HCT116 (cell line): ENCODE measurements at regions not wholly inside any gene's neighbourhood (a gene's known extent, or its start where the extent isn't known, plus 50 kb on each side); places are given as distances from the start of the nearest gene placed in this dataset.

Source experiments
- ATAC-seq: fragments of 200-7000 bp; cut with Tn5 transposase; 2 replicates; pipeline ENCODE4 v1.9.1; 2020; ENCODE audit warnings: mild to moderate bottlenecking, moderate library complexity
- BruUV-seq: library from RNA; stranded (reverse); fragments of 400-500 nt; replicated peaks from 2 replicates; lab custom pipeline; 2021; lab: Mats Ljungman, UMichigan
- CTCF ChIA-PET: fragments of 300-600 bp; sonication (Branson Sonifier 250); formaldehyde crosslinking; loops from one replicate; lab custom pipeline; 2021; ENCODE audit warnings: antibody characterized with exemption; lab: Charles Lee
- POLR2A ChIA-PET: fragments of 300-600, 350-600 bp; sonication (Branson Sonifier 250); formaldehyde crosslinking; loops from one replicate; lab custom pipeline; 2021; ENCODE audit warnings: antibody characterized with exemption; lab: Charles Lee
- RAD21 ChIA-PET, 2 experiments: fragments of 300-600 bp; sonication (Branson Sonifier 250); formaldehyde crosslinking; loops; one replicate each; lab custom pipeline; 2023; ENCODE audit warnings: low total read pairs in 2 of 2; ENCODE audit not compliant: uncharacterized antibody in 2 of 2, unreplicated experiment in 2 of 2, low non-redundant PET in 1 of 2; lab: Charles Lee
- DNase-seq: peaks from one replicate; pipeline ENCODE4 v3.0.0-alpha.2; 2010; ENCODE audit warnings: low read depth, low spot score
- H2AFZ ChIP-seq: fragments of 200-600 bp; shearing (Covaris generic), sonication (generic); 2 replicates; pipeline ENCODE4 v1.6.1; 2017; ENCODE audit warnings: low read depth, mixed run types, mixed read lengths, antibody characterized with exemption, low read length; ENCODE audit not compliant: poor library complexity, severe bottlenecking
- H3K27ac ChIP-seq: 2 replicates; pipeline ENCODE4 v1.5.1; 2012; ENCODE audit warnings: low read depth, low read length
- H3K27me3 ChIP-seq: fragments of 200-600 bp; sonication (generic); 2 replicates; pipeline ENCODE4 v1.6.1; 2016; ENCODE audit warnings: mixed run types, low read length, mixed read lengths; ENCODE audit not compliant: insufficient read depth
- H3K36me3 ChIP-seq, 2 experiments: fragments of 200-500 bp in 1 of 2; fragments of 200-600 bp in 1 of 2; sonication (Bioruptor generic) in 1 of 2; sonication (generic) in 1 of 2; 2 replicates each; pipeline versions ENCODE4 v1.5.1 to v1.6.1; 2014 to 2016; ENCODE audit warnings: low read length in 2 of 2, inconsistent platforms in 1 of 2, mixed read lengths in 1 of 2, mixed run types in 1 of 2; ENCODE audit not compliant: insufficient read depth in 2 of 2, control insufficient read depth in 1 of 2
- H3K4me1 ChIP-seq, 2 experiments: fragments of 200-600 bp in 1 of 2; sonication (generic) in 1 of 2; 2 replicates each; pipeline versions ENCODE4 v1.5.1 to v1.6.1; 2012 to 2017; ENCODE audit warnings: low read length in 2 of 2, inconsistent platforms in 1 of 2, mild to moderate bottlenecking in 1 of 2, mixed read lengths in 1 of 2, mixed run types in 1 of 2, moderate library complexity in 1 of 2; ENCODE audit not compliant: insufficient read depth in 2 of 2, control insufficient read depth in 1 of 2
- H3K4me2 ChIP-seq: fragments of 200-600 bp; sonication (generic); 2 replicates; pipeline ENCODE4 v1.6.1; 2017; ENCODE audit warnings: mixed run types, low read length, mixed read lengths
- H3K4me3 ChIP-seq, 2 experiments: fragments of 200-600 bp in 1 of 2; sonication (generic) in 1 of 2; replicated peaks in 1 of 2; 2 replicates each; pipeline ENCODE4 v1.5.1; 2011 to 2016; ENCODE audit warnings: low read length in 2 of 2, control low read depth in 1 of 2, low read depth in 1 of 2, mild to moderate bottlenecking in 1 of 2, mixed read lengths in 1 of 2, mixed run types in 1 of 2
- H3K79me2 ChIP-seq: fragments of 200-600 bp; sonication (generic); 2 replicates; pipeline ENCODE4 v1.6.1; 2017; ENCODE audit warnings: mild to moderate bottlenecking, mixed run types, low read length, moderate library complexity, mixed read lengths; ENCODE audit not compliant: insufficient read depth
- H3K9ac ChIP-seq: fragments of 200-600 bp; sonication (generic); 2 replicates; pipeline ENCODE4 v1.6.1; 2016; ENCODE audit warnings: low read length, mixed read lengths
- H3K9me2 ChIP-seq: fragments of 200-600 bp; sonication (generic), shearing (Covaris generic); 2 replicates; pipeline ENCODE4 v1.6.1; 2017; ENCODE audit warnings: mixed run types, mild to moderate bottlenecking, moderate library complexity; ENCODE audit not compliant: insufficient read depth
- H3K9me3 ChIP-seq, 2 experiments: fragments of 200-500 bp in 1 of 2; fragments of 200-600 bp in 1 of 2; sonication (Bioruptor generic) in 1 of 2; sonication (generic) in 1 of 2; 2 replicates each; pipeline ENCODE4 v1.6.1; 2014 to 2017; ENCODE audit warnings: low read length in 2 of 2, mixed read lengths in 2 of 2, inconsistent platforms in 1 of 2, low read depth in 1 of 2, mild to moderate bottlenecking in 1 of 2, mixed run types in 1 of 2, moderate library complexity in 1 of 2; ENCODE audit not compliant: control insufficient read depth in 1 of 2, insufficient read depth in 1 of 2
- H4K20me1 ChIP-seq: fragments of 200-600 bp; sonication (generic), shearing (Covaris generic); 2 replicates; pipeline ENCODE4 v1.6.1; 2017; ENCODE audit warnings: mixed run types, mild to moderate bottlenecking, moderate library complexity; ENCODE audit not compliant: insufficient read depth
- CEBPB ChIP-seq: IDR thresholded peaks from 2 replicates; pipeline ENCODE4 v1.6.1; 2012; ENCODE audit warnings: low read depth
- CTCF ChIP-seq, 3 experiments: fragments of 200-600 bp in 1 of 3; sonication (generic) in 1 of 3; IDR thresholded peaks in 2 of 3; conservative IDR thresholded peaks in 1 of 3; 2 replicates each; pipeline ENCODE4 v1.5.1; 2012 to 2017; ENCODE audit warnings: low read depth in 2 of 3, low read length in 2 of 3, antibody characterized with exemption in 1 of 3, borderline replicate concordance in 1 of 3, control low read depth in 1 of 3, mild to moderate bottlenecking in 1 of 3, mixed read lengths in 1 of 3, mixed run types in 1 of 3, moderate library complexity in 1 of 3; ENCODE audit not compliant: insufficient read depth in 1 of 3
- ELF1 ChIP-seq: IDR thresholded peaks from 2 replicates; pipeline ENCODE4 v1.6.1; 2012; ENCODE audit warnings: low read depth, borderline replicate concordance
- FOSL1 ChIP-seq: IDR thresholded peaks from 2 replicates; pipeline ENCODE4 v1.6.1; 2012; ENCODE audit warnings: low read depth
- JUND ChIP-seq: IDR thresholded peaks from 2 replicates; pipeline ENCODE4 v1.6.1; 2012
- MAX ChIP-seq: IDR thresholded peaks from 2 replicates; pipeline ENCODE4 v1.6.1; 2012
- POLR2A ChIP-seq: IDR thresholded peaks from 2 replicates; pipeline ENCODE4 v1.7.0; 2011; ENCODE audit warnings: borderline replicate concordance; ENCODE audit not compliant: insufficient read depth, insufficient read length; ENCODE audit errors: extremely low read depth
- REST ChIP-seq: IDR thresholded peaks from 2 replicates; pipeline ENCODE4 v1.6.1; 2012; ENCODE audit warnings: low read depth
- SP1 ChIP-seq: IDR thresholded peaks from 2 replicates; pipeline ENCODE4 v1.6.1; 2012; ENCODE audit warnings: low read depth
- intact Hi-C: fragments of 100-400 bp; cut with micrococcal nuclease; formaldehyde crosslinking; loops from 2 replicates; pipeline ENCODE4 v1.10.0; 2022

- TF ChIP-seq JUND: no peak
These were observed 55.0 kb upstream of the DUSP5 start (continued) for GRCh38 chr10:110442746-110443145.

- H3K4me1 ChIP-seq: peaks cover 14 to 28% of the 10 kb centered on the region in 2 experiments
- intact Hi-C loops: no loop called here
- no peak overlapping the region for H3K4me2 ChIP-seq
- ChIA-PET POLR2A (interaction anchor here (1.7 kb wide), 1 partner anchor 87 kb away, joined by 3 read pairs; no protein-coding TSS in a partner anchor), CTCF (interaction anchor here (1.0 kb wide), 1 partner anchor 12 kb away, joined by 3 read pairs; no protein-coding TSS in a partner anchor), RAD21 (no interaction called here)
- ATAC-seq (no peak), DNase-seq (no peak)
- no peaks in the 10 kb centered on the region for H3K36me3 ChIP-seq
- no peaks in the 10 kb centered on the region for H4K20me1 ChIP-seq
- no peaks in the 10 kb centered on the region for H3K27me3 ChIP-seq
- H3K9me2 ChIP-seq: peaks cover 2% of the 10 kb centered on the region; the same call in 1 of the 2 replicates
- no TSS peak for BruUV-seq
- TF ChIP-seq MAX: no peak
- no peak overlapping the region for H3K27ac ChIP-seq
- H3K4me3 ChIP-seq: no peak overlapping the region
- no peak overlapping the region for H2AFZ ChIP-seq
- no peaks in the 10 kb centered on the region for H3K79me2 ChIP-seq
- H3K9ac ChIP-seq: no peak overlapping the region
- no peaks in the 10 kb centered on the region for H3K9me3 ChIP-seq
These were observed 54.3 kb upstream of the DUSP5 start for GRCh38 chr10:110443239-110444003.

- BruUV-seq: no TSS peak
- POLR2A ChIA-PET: no interaction called here
- CTCF ChIA-PET: no interaction called here
- Histone ChIP-seq H3K27ac (no peak overlapping the region), H3K9me2 (no peaks in the 10 kb centered on the region), H3K9me3 (no peaks in the 10 kb centered on the region), H3K79me2 (no peaks in the 10 kb centered on the region), H3K9ac (no peak overlapping the region), H2AFZ (no peak overlapping the region), H3K36me3 (no peaks in the 10 kb centered on the region), H4K20me1 (no peaks in the 10 kb centered on the region), H3K4me1 (peaks cover 14 to 29% of the 10 kb centered on the region in 2 experiments), H3K4me2 (no peak overlapping the region), H3K4me3 (no peak overlapping the region), H3K27me3 (no peaks in the 10 kb centered on the region)
- intact Hi-C loops: no loop called here
- no peak for ATAC-seq
- RAD21 ChIA-PET: no interaction called here
- no peak for DNase-seq
- no peak for TF ChIP-seq ELF1
- TF ChIP-seq REST: no peak
- TF ChIP-seq POLR2A: no peak
- no peak for TF ChIP-seq FOSL1
- no peak for TF ChIP-seq SP1
- TF ChIP-seq CTCF (IDR thresholded peaks at IDR 0.05 in 2 of 3, conservative IDR thresholded peaks at IDR 0.05 in 1 of 3; ENCODE audit: borderline replicate concordance in 1 of 3, insufficient read depth in 1 of 3, low read depth in 2 of 3, low read length in 2 of 3): no peak
- TF ChIP-seq CEBPB: no peak
These were observed 53.7 kb upstream of the DUSP5 start for GRCh38 chr10:110444004-110444337.
